ENCODE measurements at regions not wholly inside any gene's neighbourhood (a gene's known extent, or its start where the extent isn't known, plus 50 kb on each side); places are given as distances from the start of the nearest gene placed in this dataset.

DNA sequence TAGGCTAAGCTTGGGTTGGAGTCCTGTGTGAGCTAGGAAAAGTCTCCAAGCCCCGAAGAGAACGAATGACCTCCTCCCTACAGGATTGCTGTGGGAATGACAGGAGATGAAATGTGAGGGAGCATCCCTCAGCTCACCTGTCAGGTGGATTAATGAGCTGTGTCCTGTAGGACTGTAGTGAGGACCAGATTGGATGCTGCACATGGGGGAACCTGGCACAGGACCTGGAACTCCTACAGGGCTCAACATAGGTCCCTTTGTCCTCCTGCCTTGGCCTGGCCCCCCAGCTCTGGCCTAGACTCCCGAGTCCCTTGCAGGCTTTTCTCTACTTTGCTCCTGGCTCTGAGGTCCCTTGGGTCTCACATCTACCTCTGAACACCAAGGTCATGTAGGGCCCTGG, 155.7 kb downstream of the PTPRU start:
- no peak for TF ChIP-seq CTCF (IDR thresholded peaks at IDR 0.05 in 8 of 11, conservative IDR thresholded peaks at IDR 0.05 in 3 of 11)
- no peak for TF ChIP-seq POLR2AphosphoS5 (IDR thresholded peaks at IDR 0.05)
- no peak for TF ChIP-seq POLR2A (IDR thresholded peaks at IDR 0.05)

Data from spleen (tissue), 7 donors.